Caco-2 (cell line): ENCODE measurements at regions not wholly inside any gene's neighbourhood (a gene's known extent, or its start where the extent isn't known, plus 50 kb on each side); places are given as distances from the start of the nearest gene placed in this dataset.

Experiments used
- BruUV-seq: library from RNA; stranded (reverse); fragments of 400-500 nt; replicated peaks from 2 replicates; lab custom pipeline; 2021; lab: Mats Ljungman, UMichigan
- CTCF ChIA-PET: fragments of 300-600 bp; sonication (Branson Sonifier 250); formaldehyde crosslinking; loops from one replicate; lab custom pipeline; 2022; ENCODE audit warnings: antibody characterized with exemption; lab: Charles Lee
- POLR2A ChIA-PET: fragments of 300-600 bp; sonication (Branson Sonifier 250); formaldehyde crosslinking; loops from one replicate; lab custom pipeline; 2022; ENCODE audit warnings: antibody characterized with exemption; lab: Charles Lee
- DNase-seq, 2 experiments: peaks; one replicate each; pipeline versions ENCODE4 v3.0.0 to v3.0.0-alpha.2; 2020 to 2022
- H3K27me3 ChIP-seq: replicated peaks from 2 replicates; pipeline ENCODE4 v1.6.0; 2011; ENCODE audit warnings: low read length; ENCODE audit not compliant: control insufficient read depth, insufficient read depth
- H3K36me3 ChIP-seq: 2 replicates; pipeline ENCODE4 v1.5.1; 2011; ENCODE audit warnings: low read length; ENCODE audit not compliant: control insufficient read depth, insufficient read depth
- H3K4me1 ChIP-seq: fragments of 250-450 bp; sonication (Bioruptor Pico); 2 replicates; pipeline ENCODE4 v1.5.1; 2020; ENCODE audit warnings: mild to moderate bottlenecking
- H3K4me3 ChIP-seq: 2 replicates; pipeline ENCODE4 v1.5.1; 2011; ENCODE audit warnings: low read depth, mild to moderate bottlenecking, control low read depth, low read length
- H3K9me3 ChIP-seq: fragments of 250-450 bp; sonication (Bioruptor Pico); 2 replicates; pipeline ENCODE4 v1.5.1; 2020; ENCODE audit warnings: mild to moderate bottlenecking, moderate library complexity
- H3K27ac Mint-ChIP-seq: one replicate; pipeline ENCODE4 v1.8.0; 2022; ENCODE audit warnings: mixed read lengths; ENCODE audit not compliant: unreplicated experiment
- H3K27me3 Mint-ChIP-seq: one replicate; pipeline ENCODE4 v1.8.0; 2022; ENCODE audit warnings: mixed read lengths; ENCODE audit not compliant: insufficient read depth, unreplicated experiment
- H3K36me3 Mint-ChIP-seq: one replicate; pipeline ENCODE4 v1.8.0; 2022; ENCODE audit warnings: mild to moderate bottlenecking, mixed read lengths; ENCODE audit not compliant: insufficient read depth, unreplicated experiment
- H3K4me1 Mint-ChIP-seq: one replicate; pipeline ENCODE4 v1.8.0; 2022; ENCODE audit warnings: low read depth, mixed read lengths; ENCODE audit not compliant: unreplicated experiment
- H3K4me3 Mint-ChIP-seq: one replicate; pipeline ENCODE4 v1.8.0; 2022; ENCODE audit warnings: mild to moderate bottlenecking, moderate library complexity, mixed read lengths; ENCODE audit not compliant: unreplicated experiment
- H3K9me3 Mint-ChIP-seq: one replicate; pipeline ENCODE4 v1.8.0; 2022; ENCODE audit warnings: mixed read lengths; ENCODE audit not compliant: unreplicated experiment
- intact Hi-C: fragments of 100-400 bp; cut with micrococcal nuclease; formaldehyde crosslinking; loops from one replicate; pipeline ENCODE4 v1.10.0; 2022; ENCODE audit not compliant: unreplicated experiment
- TF ChIP-seq, protein P1 (sequence below), 2 experiments: fragments of 200-600 bp in 1 of 2; IDR thresholded peaks; 1 replicate in 1 of 2; 2 replicates in 1 of 2; pipeline versions ENCODE4 v1.5.1 to v1.8.0; 2011 to 2022; ENCODE audit warnings: antibody characterized with exemption in 1 of 2, control low read depth in 1 of 2, inconsistent platforms in 1 of 2, low read depth in 1 of 2, low read length in 1 of 2, mild to moderate bottlenecking in 1 of 2, moderate library complexity in 1 of 2; ENCODE audit not compliant: insufficient read depth in 1 of 2, severe bottlenecking in 1 of 2, unreplicated experiment in 1 of 2

DNA sequence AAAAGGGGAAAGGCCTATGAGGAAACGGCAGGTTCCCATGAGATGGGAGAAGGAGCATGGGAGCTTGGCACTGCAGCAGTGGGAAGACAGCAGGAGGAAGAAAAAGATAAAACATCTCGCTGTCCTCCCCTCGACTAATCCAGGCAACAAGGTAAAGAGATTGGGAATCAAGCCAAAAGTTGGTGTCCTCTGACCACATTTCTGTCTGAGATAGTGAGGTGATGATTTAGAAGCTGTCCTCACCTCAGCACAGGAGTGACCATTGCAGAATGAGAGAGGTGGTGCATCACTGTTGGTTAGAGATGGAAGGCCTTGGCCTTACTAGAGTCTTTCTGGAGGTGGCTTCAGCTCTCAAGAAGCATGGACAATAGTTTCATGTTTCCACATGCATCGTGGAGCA is 226.6 kb upstream of the CCDC54 start:
- H3K4me3 ChIP-seq: no peak overlapping the region
- Mint-ChIP-seq H3K4me3 (no peak overlapping the region), H3K27ac (no peak overlapping the region), H3K36me3 (no peaks in the 10 kb centered on the region), H3K9me3 (no peaks in the 10 kb centered on the region), H3K4me1 (no peaks in the 10 kb centered on the region), H3K27me3 (peaks cover 2% of the 10 kb centered on the region)
- BruUV-seq: no TSS peak
- TF ChIP-seq, protein P1, sequence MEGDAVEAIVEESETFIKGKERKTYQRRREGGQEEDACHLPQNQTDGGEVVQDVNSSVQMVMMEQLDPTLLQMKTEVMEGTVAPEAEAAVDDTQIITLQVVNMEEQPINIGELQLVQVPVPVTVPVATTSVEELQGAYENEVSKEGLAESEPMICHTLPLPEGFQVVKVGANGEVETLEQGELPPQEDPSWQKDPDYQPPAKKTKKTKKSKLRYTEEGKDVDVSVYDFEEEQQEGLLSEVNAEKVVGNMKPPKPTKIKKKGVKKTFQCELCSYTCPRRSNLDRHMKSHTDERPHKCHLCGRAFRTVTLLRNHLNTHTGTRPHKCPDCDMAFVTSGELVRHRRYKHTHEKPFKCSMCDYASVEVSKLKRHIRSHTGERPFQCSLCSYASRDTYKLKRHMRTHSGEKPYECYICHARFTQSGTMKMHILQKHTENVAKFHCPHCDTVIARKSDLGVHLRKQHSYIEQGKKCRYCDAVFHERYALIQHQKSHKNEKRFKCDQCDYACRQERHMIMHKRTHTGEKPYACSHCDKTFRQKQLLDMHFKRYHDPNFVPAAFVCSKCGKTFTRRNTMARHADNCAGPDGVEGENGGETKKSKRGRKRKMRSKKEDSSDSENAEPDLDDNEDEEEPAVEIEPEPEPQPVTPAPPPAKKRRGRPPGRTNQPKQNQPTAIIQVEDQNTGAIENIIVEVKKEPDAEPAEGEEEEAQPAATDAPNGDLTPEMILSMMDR (IDR thresholded peaks at IDR 0.05; ENCODE audit: insufficient read depth in 1 of 2, low read depth in 1 of 2, low read length in 1 of 2, severe bottlenecking in 1 of 2, unreplicated experiment in 1 of 2): no peak
- DNase-seq: no peak
- ChIA-PET CTCF (no interaction called here), POLR2A (no interaction called here)
- intact Hi-C loops: no loop called here
- H3K27me3 ChIP-seq: no peaks in the 10 kb centered on the region
- H3K36me3 ChIP-seq: no peaks in the 10 kb centered on the region
- no peaks in the 10 kb centered on the region for H3K9me3 ChIP-seq
- H3K4me1 ChIP-seq: no peaks in the 10 kb centered on the region

DNA sequence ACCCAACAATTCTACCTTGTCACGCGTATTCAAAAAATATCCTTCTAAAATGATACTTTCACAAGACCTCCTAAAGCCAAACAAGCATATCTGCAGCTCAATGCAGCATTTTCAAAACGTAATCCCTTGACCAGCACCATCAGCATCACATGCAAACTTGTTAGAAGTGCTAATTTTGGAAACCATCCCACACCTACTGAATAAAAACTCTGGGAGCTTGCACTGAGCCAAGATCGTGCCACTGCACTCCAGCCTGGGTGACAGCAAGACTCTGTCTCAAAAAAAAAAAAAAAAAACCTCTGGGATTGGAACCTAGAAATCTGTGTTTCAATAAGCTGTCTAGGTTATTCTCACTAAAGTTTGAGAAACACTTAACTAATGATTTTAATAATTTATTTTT is 223.3 kb upstream of the CCDC54 start:
- no peaks in the 10 kb centered on the region for H3K4me1 ChIP-seq
- ChIA-PET POLR2A (no interaction called here), CTCF (no interaction called here)
- TF ChIP-seq, protein P1 (IDR thresholded peaks at IDR 0.05; ENCODE audit: insufficient read depth in 1 of 2, low read depth in 1 of 2, low read length in 1 of 2, severe bottlenecking in 1 of 2, unreplicated experiment in 1 of 2): no peak
- H3K36me3 ChIP-seq: no peaks in the 10 kb centered on the region
- BruUV-seq: no TSS peak
- intact Hi-C loops: no loop called here
- no peak overlapping the region for H3K4me3 Mint-ChIP-seq
- no peaks in the 10 kb centered on the region for H3K4me1 Mint-ChIP-seq
- DNase-seq: no peak
- H3K9me3 ChIP-seq: no peaks in the 10 kb centered on the region
- H3K27me3 Mint-ChIP-seq: peaks cover 2% of the 10 kb centered on the region
- H3K36me3 Mint-ChIP-seq: no peaks in the 10 kb centered on the region
- H3K27me3 ChIP-seq: no peaks in the 10 kb centered on the region
- H3K4me3 ChIP-seq: no peak overlapping the region
- peaks cover 20% of the 10 kb centered on the region for H3K9me3 Mint-ChIP-seq
- no peak overlapping the region for H3K27ac Mint-ChIP-seq

DNA sequence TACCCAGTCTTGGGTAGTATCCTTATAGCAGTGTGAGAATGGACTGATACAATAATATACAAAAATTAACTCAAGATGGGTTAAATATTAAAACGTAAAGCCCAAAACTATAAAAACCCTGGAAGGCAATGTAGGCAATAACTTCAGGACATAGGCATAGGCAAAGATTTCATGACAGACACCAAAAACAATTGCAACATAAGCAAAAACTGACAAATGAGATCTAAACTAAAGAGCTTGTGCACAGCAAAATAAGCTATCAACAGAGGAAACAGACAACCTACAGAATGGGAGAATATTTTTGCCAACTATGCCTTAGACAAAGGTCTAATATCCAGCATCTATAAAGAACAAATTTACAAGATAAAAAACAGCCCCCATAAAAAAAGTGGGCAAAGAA is 204.8 kb upstream of the CCDC54 start:
- ChIA-PET POLR2A (no interaction called here), CTCF (no interaction called here)
- DNase-seq: no peak
- Mint-ChIP-seq H3K36me3 (no peaks in the 10 kb centered on the region), H3K9me3 (peaks cover 19% of the 10 kb centered on the region), H3K4me1 (no peaks in the 10 kb centered on the region), H3K4me3 (no peak overlapping the region), H3K27me3 (no peaks in the 10 kb centered on the region), H3K27ac (no peak overlapping the region)
- intact Hi-C loops: no loop called here
- Histone ChIP-seq H3K27me3 (no peaks in the 10 kb centered on the region), H3K36me3 (no peaks in the 10 kb centered on the region), H3K9me3 (no peaks in the 10 kb centered on the region; the same call in 1 of the 2 replicates), H3K4me1 (no peaks in the 10 kb centered on the region), H3K4me3 (no peak overlapping the region)
- TF ChIP-seq, protein P1 (IDR thresholded peaks at IDR 0.05; ENCODE audit: insufficient read depth in 1 of 2, low read depth in 1 of 2, low read length in 1 of 2, severe bottlenecking in 1 of 2, unreplicated experiment in 1 of 2): no peak
- no TSS peak for BruUV-seq
